ENCODE measurements at regions not wholly inside any gene's neighbourhood (a gene's known extent, or its start where the extent isn't known, plus 50 kb on each side); places are given as distances from the start of the nearest gene placed in this dataset.
"Not testable (repeated sequence)": the region's sequence is repeated elsewhere in the genome, so short reads cannot be mapped to it uniquely, and the experiment has no call there.

- no peak overlapping the region for H3K27ac ChIP-seq
- no peak for DNase-seq
- no peaks in the 10 kb centered on the region for H3K27me3 ChIP-seq
- peaks cover 0 to 3% (median 0%) of the 10 kb centered on the region in 4 donors for H3K4me1 ChIP-seq
- peaks cover 18 to 24% (median 23%) of the 10 kb centered on the region in 4 donors for H3K9me3 ChIP-seq
- H3K4me3 ChIP-seq: no peak overlapping the region
- no peak for TF ChIP-seq POLR2A (IDR thresholded peaks at IDR 0.05)
- no peak for TF ChIP-seq POLR2AphosphoS5 (IDR thresholded peaks at IDR 0.05)
- TF ChIP-seq CTCF (IDR thresholded peaks at IDR 0.05): no peak
- no peak for TF ChIP-seq EP300 (IDR thresholded peaks at IDR 0.05)
- H3K36me3 ChIP-seq: no peaks in the 10 kb centered on the region
- intact Hi-C loops (cut with DNase I; ENCODE audit: low total_unique reads): no loop called here
- WGBS, 5 donors: 91 to 95% (median 94%) methylated on average over 4 of the region's 4 CpGs
Observed at GRCh38 chr20:47428851-47429336, 72.4 kb upstream of the ZMYND8 start.

DNA sequence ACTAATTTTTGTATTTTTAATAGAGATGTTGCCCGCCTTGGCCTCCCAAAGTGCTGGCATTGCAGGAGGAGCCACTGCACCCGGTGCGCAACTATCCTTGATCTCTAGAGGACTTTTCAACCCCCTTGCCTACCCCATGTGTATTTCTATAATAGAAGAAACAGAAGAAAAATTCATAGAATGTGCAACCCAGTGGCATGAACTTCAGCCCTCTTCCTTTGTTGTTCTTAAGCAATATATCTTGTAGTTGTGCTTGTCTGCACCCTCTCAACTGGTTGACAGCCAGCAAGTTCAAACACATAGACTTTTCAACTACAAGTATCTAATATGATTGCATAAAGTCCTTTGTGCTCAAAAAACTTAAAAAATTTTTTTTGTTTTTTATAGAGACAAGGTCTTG is 72.3 kb upstream of the NCOA3 start:
- intact Hi-C loops (cut with DNase I; ENCODE audit: low total_unique reads): no loop called here
- peaks cover 0 to 3% (median 0%) of the 10 kb centered on the region in 4 donors for H3K4me1 ChIP-seq
- no peaks in the 10 kb centered on the region for H3K27me3 ChIP-seq
- DNase-seq: no peak
- peaks cover 18 to 24% (median 23%) of the 10 kb centered on the region in 4 donors for H3K9me3 ChIP-seq
- no peak overlapping the region for H3K27ac ChIP-seq
- no peak overlapping the region for H3K4me3 ChIP-seq
- TF ChIP-seq CTCF (IDR thresholded peaks at IDR 0.05) (no peak), POLR2A (IDR thresholded peaks at IDR 0.05) (no peak), POLR2AphosphoS5 (IDR thresholded peaks at IDR 0.05) (no peak), EP300 (IDR thresholded peaks at IDR 0.05) (no peak)
- whole genome bisulfite sequencing, 5 donors: 94 to 99% (median 98%) methylated on average over 3 of the region's 3 CpGs
- no peaks in the 10 kb centered on the region for H3K36me3 ChIP-seq

GRCh38 chr20:47430862-47431588 is 70.7 kb upstream of the NCOA3 start:
- H3K4me3 ChIP-seq: no peak overlapping the region
- H3K9me3 ChIP-seq: peaks cover 17 to 24% (median 22%) of the 10 kb centered on the region in 4 donors
- H3K27ac ChIP-seq: no peak overlapping the region
- TF ChIP-seq POLR2AphosphoS5 (IDR thresholded peaks at IDR 0.05): no peak
- TF ChIP-seq CTCF (IDR thresholded peaks at IDR 0.05): no peak
- TF ChIP-seq POLR2A (IDR thresholded peaks at IDR 0.05): no peak
- intact Hi-C loops (cut with DNase I; ENCODE audit: low total_unique reads): no loop called here
- H3K27me3 ChIP-seq: no peaks in the 10 kb centered on the region
- WGBS, 5 donors: 89 to 98% (median 94%) methylated on average over 5 of the region's 5 CpGs
- H3K36me3 ChIP-seq: no peaks in the 10 kb centered on the region
- DNase-seq: no peak
- peaks cover 0 to 3% (median 0%) of the 10 kb centered on the region in 4 donors for H3K4me1 ChIP-seq

DNA sequence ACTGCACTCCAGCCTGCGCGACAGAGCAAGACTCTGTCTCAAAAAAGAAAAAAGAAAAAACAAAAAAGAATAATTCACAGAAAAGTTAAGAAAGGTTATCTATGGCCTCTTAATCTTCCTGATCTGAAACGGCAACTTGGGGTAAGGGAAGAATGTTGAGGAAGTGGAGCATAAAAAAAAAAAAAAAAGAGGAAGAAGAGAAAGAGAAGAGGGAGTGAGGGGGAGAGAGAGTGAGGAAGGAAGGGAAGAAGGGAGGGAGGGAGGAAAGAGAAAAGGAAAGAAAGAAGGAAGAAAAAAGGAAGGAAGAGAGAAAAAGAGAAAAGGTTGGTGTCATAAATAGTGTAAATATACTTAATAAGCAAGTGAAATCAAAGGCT is 68.9 kb upstream of the NCOA3 start:
- WGBS, 5 donors: 55 to 72% (median 62%) methylated on average over 3 of the region's 3 CpGs
- no peak overlapping the region for H3K4me3 ChIP-seq
- no peak overlapping the region for H3K27ac ChIP-seq
- H3K27me3 ChIP-seq: no peaks in the 10 kb centered on the region
- no peaks in the 10 kb centered on the region for H3K36me3 ChIP-seq
- peaks cover 0 to 6% (median 5%) of the 10 kb centered on the region in 4 donors for H3K9me3 ChIP-seq
- TF ChIP-seq POLR2AphosphoS5 (IDR thresholded peaks at IDR 0.05) (no peak), EP300 (IDR thresholded peaks at IDR 0.05) (no peak), CTCF (IDR thresholded peaks at IDR 0.05) (no peak), POLR2A (IDR thresholded peaks at IDR 0.05) (no peak)
- DNase-seq: no peak
- intact Hi-C loops (cut with DNase I; ENCODE audit: low total_unique reads): no loop called here
- peaks cover 0 to 3% (median 0%) of the 10 kb centered on the region in 4 donors for H3K4me1 ChIP-seq

DNA sequence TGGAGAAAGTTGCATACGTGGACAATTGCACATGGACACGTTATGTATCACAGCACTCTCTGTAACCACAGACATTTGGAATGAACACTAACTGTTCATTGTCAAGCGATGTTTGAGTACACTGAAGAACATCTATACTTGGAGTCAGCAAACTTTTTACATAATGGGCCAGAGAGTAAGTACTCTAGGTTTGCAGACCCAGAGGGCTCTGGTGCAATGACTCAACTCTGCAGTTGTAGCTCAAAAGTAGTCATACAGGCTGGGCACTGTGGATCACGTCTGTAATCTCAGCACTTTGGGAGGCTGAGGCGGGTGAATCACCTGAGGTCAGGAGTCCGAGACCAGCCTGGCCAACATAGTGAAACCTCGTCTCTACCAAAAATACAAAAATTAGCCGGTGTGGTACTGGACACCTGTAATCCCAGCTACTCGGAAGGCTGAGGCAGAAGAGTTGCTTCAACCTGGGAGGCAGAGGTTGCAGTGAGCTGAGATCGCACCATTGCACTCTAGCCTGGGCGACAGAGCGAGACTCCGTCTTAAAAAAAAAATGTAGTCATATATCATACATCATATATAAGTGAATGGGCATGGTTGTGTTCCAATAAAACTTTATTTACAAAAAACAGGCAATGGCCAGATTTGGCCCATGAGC is 67.4 kb upstream of the NCOA3 start:
- H3K27ac ChIP-seq; H3K36me3 ChIP-seq; H3K4me1 ChIP-seq; DNase-seq; intact Hi-C loops (cut with DNase I; ENCODE audit: low total_unique reads); H3K27me3 ChIP-seq; H3K9me3 ChIP-seq; H3K4me3 ChIP-seq: not testable (repeated sequence)
- WGBS, 5 donors: 85 to 91% (median 87%) methylated on average over 13 of the region's 13 CpGs

Data from stomach (tissue), 8 donors.